BLaER1 treated with 17β-estradiol and CSF1 and Interleukin-3, amounts not matched to agents 10 nM and 100 nM (cell line): ENCODE measurements at regions not wholly inside any gene's neighbourhood (a gene's known extent, or its start where the extent isn't known, plus 50 kb on each side); places are given as distances from the start of the nearest gene placed in this dataset.

Source experiments
- H3K27ac ChIP-seq, 11 experiments: shearing (Covaris generic); formaldehyde crosslinking; 2 replicates each; pipeline ENCODE4 v1.8.1; 2022
- H3K27me3 ChIP-seq, 11 experiments: shearing (Covaris generic); formaldehyde crosslinking; 2 replicates each; pipeline ENCODE4 v1.8.1; 2022
- H3K36me3 ChIP-seq, 11 experiments: shearing (Covaris generic); formaldehyde crosslinking; 2 replicates each; pipeline ENCODE4 v1.8.1; 2022
- H3K4me1 ChIP-seq, 10 experiments: shearing (Covaris generic); formaldehyde crosslinking; 2 replicates each; pipeline ENCODE4 v1.8.1; 2022
- H3K4me2 ChIP-seq, 11 experiments: shearing (Covaris generic); formaldehyde crosslinking; 2 replicates each; pipeline ENCODE4 v1.8.1; 2022
- H3K4me3 ChIP-seq, 10 experiments: shearing (Covaris generic); formaldehyde crosslinking; 2 replicates each; pipeline ENCODE4 v1.8.1; 2022
- H3K9ac ChIP-seq, 11 experiments: shearing (Covaris generic); formaldehyde crosslinking; 2 replicates each; pipeline ENCODE4 v1.8.1; 2022
- H3K9me3 ChIP-seq, 11 experiments: shearing (Covaris generic); formaldehyde crosslinking; replicated peaks in 1 of 11; 2 replicates each; pipeline ENCODE4 v1.8.1; 2022
- H4K20me1 ChIP-seq, 11 experiments: shearing (Covaris generic); formaldehyde crosslinking; 2 replicates each; pipeline ENCODE4 v1.8.1; 2022
- Cebpa-rat ChIP-seq, 11 experiments: shearing (Covaris generic); IDR thresholded peaks; 2 replicates each; pipeline ENCODE4 v1.8.1; 2022

GRCh38 chr6:85892346-85892745 is 249.7 kb upstream of the SYNCRIP start:
- Histone ChIP-seq H3K4me3 (no peak overlapping the region), H3K36me3 (no peaks in the 10 kb centered on the region), H3K4me1 (no peaks in the 10 kb centered on the region), H3K27ac (no peak overlapping the region), H3K9me3 (no peaks in the 10 kb centered on the region), H3K9ac (no peak overlapping the region), H3K27me3 (no peaks in the 10 kb centered on the region), H3K4me2 (no peak overlapping the region), H4K20me1 (no peaks in the 10 kb centered on the region)
- TF ChIP-seq Cebpa-rat (IDR thresholded peaks at IDR 0.05) = no peak

GRCh38 chr6:85887461-85887860 is 244.8 kb upstream of the SYNCRIP start:
- no peak overlapping the region for H3K27ac ChIP-seq
- no peaks in the 10 kb centered on the region for H3K36me3 ChIP-seq
- H3K4me3 ChIP-seq = no peak overlapping the region
- no peaks in the 10 kb centered on the region for H3K9me3 ChIP-seq
- H3K27me3 ChIP-seq = no peaks in the 10 kb centered on the region
- no peaks in the 10 kb centered on the region for H3K4me1 ChIP-seq
- H3K9ac ChIP-seq = no peak overlapping the region
- no peak overlapping the region for H3K4me2 ChIP-seq
- H4K20me1 ChIP-seq = no peaks in the 10 kb centered on the region
- no peak for TF ChIP-seq Cebpa-rat (IDR thresholded peaks at IDR 0.05)

- Histone ChIP-seq H3K9ac (no peak overlapping the region), H3K27ac (no peak overlapping the region), H3K4me1 (peaks cover 0 to 8% (median 5%) of the 10 kb centered on the region in 10 experiments; a peak in 7 of 20 replicates), H3K4me3 (no peak overlapping the region), H3K9me3 (peaks cover 0 to 2% (median 0%) of the 10 kb centered on the region in 11 experiments; a peak in 2 of 22 replicates), H3K4me2 (no peak overlapping the region), H3K36me3 (no peaks in the 10 kb centered on the region), H3K27me3 (no peaks in the 10 kb centered on the region), H4K20me1 (no peaks in the 10 kb centered on the region)
- TF ChIP-seq Cebpa-rat (IDR thresholded peaks at IDR 0.05) = no peak
Measured at GRCh38 chr6:85868685-85869084, 226.0 kb upstream of the SYNCRIP start.

- Histone ChIP-seq H3K4me3 (no peak overlapping the region), H3K27ac (no peak overlapping the region), H3K9ac (no peak overlapping the region), H3K27me3 (no peaks in the 10 kb centered on the region), H3K4me2 (no peak overlapping the region), H3K9me3 (no peaks in the 10 kb centered on the region), H3K4me1 (peaks cover 0 to 8% (median 5%) of the 10 kb centered on the region in 10 experiments; a peak in 7 of 20 replicates), H3K36me3 (no peaks in the 10 kb centered on the region), H4K20me1 (no peaks in the 10 kb centered on the region)
- TF ChIP-seq Cebpa-rat (IDR thresholded peaks at IDR 0.05) = no peak
Measured at GRCh38 chr6:85867595-85867994, 224.9 kb upstream of the SYNCRIP start.

- H3K4me1 ChIP-seq = peaks cover 0 to 8% (median 5%) of the 10 kb centered on the region in 10 experiments; a peak in 7 of 20 replicates
- no peaks in the 10 kb centered on the region for H4K20me1 ChIP-seq
- H3K9me3 ChIP-seq = no peaks in the 10 kb centered on the region
- no peak overlapping the region for H3K9ac ChIP-seq
- TF ChIP-seq Cebpa-rat (IDR thresholded peaks at IDR 0.05) = no peak
- no peaks in the 10 kb centered on the region for H3K36me3 ChIP-seq
- H3K27ac ChIP-seq = no peak overlapping the region
- no peak overlapping the region for H3K4me3 ChIP-seq
- H3K27me3 ChIP-seq = no peaks in the 10 kb centered on the region
- H3K4me2 ChIP-seq = no peak overlapping the region
Measured at GRCh38 chr6:85866758-85867401, 224.2 kb upstream of the SYNCRIP start.

GRCh38 chr6:85866370-85866730 is 223.7 kb upstream of the SYNCRIP start:
- Histone ChIP-seq H3K4me1 (peaks cover 0 to 8% (median 5%) of the 10 kb centered on the region in 10 experiments; a peak in 7 of 20 replicates), H3K9ac (no peak overlapping the region), H3K4me2 (peak overlapping the region in 10 of 11 experiments; percentile 53 to 75 (median 66); a peak in 18 of 22 replicates), H3K9me3 (no peaks in the 10 kb centered on the region), H4K20me1 (no peaks in the 10 kb centered on the region), H3K36me3 (no peaks in the 10 kb centered on the region), H3K4me3 (no peak overlapping the region), H3K27ac (peak overlapping the region in 1 of 11 experiments; percentile 54; a peak in 1 of 22 replicates), H3K27me3 (no peaks in the 10 kb centered on the region)
- no peak for TF ChIP-seq Cebpa-rat (IDR thresholded peaks at IDR 0.05)

GRCh38 chr6:85865420-85866369 is 223.0 kb upstream of the SYNCRIP start:
- Histone ChIP-seq H3K27me3 (no peaks in the 10 kb centered on the region), H3K36me3 (no peaks in the 10 kb centered on the region), H3K4me2 (peak overlapping the region; percentile 53 to 75 (median 65)), H3K27ac (peak overlapping the region in 7 of 11 experiments; percentile 27 to 68 (median 52); a peak in 12 of 22 replicates), H3K9me3 (no peaks in the 10 kb centered on the region), H4K20me1 (no peaks in the 10 kb centered on the region), H3K4me3 (peak overlapping the region in 9 of 10 experiments; percentile 28 to 54 (median 48); a peak in 15 of 20 replicates), H3K4me1 (peaks cover 0 to 8% (median 5%) of the 10 kb centered on the region in 10 experiments; a peak in 7 of 20 replicates), H3K9ac (peak overlapping the region in 10 of 11 experiments; percentile 38 to 73 (median 64); a peak in 16 of 22 replicates)
- TF ChIP-seq Cebpa-rat (IDR thresholded peaks at IDR 0.05) = no peak

GRCh38 chr6:85864453-85865401 is 222.0 kb upstream of the SYNCRIP start:
- Histone ChIP-seq H3K4me2 (peak overlapping the region in 10 of 11 experiments; percentile 53 to 75 (median 64); a peak in 12 of 22 replicates), H3K27me3 (no peaks in the 10 kb centered on the region), H3K4me1 (peaks cover 0 to 8% (median 5%) of the 10 kb centered on the region in 10 experiments; a peak in 7 of 20 replicates), H3K27ac (no peak overlapping the region), H3K36me3 (no peaks in the 10 kb centered on the region), H4K20me1 (no peaks in the 10 kb centered on the region), H3K4me3 (no peak overlapping the region), H3K9me3 (no peaks in the 10 kb centered on the region), H3K9ac (0 out of 22 replicates have a peak overlapping the region, but pooled peaks of 1 of the 11 experiments have one; percentile 67)
- TF ChIP-seq Cebpa-rat (IDR thresholded peaks at IDR 0.05) = no peak
